DOHH2 (cell line): ENCODE measurements at regions not wholly inside any gene's neighbourhood (a gene's known extent, or its start where the extent isn't known, plus 50 kb on each side); places are given as distances from the start of the nearest gene placed in this dataset.
A peak's percentile ranks its signal among the peaks of the same experiment; 100 is the strongest.

Experiments used
- H3F3A ChIP-seq: fragments of 200-600 bp; sonication (generic), shearing (Covaris generic); 2 replicates; pipeline ENCODE4 v1.6.0; 2016; ENCODE audit warnings: antibody characterized with exemption, mild to moderate bottlenecking; ENCODE audit not compliant: control insufficient read depth, insufficient read depth
- H3K27ac ChIP-seq: fragments of 200-600 bp; sonication (generic); 2 replicates; pipeline ENCODE4 v1.5.1; 2014; ENCODE audit warnings: low read depth, mild to moderate bottlenecking, low read length, moderate library complexity
- H3K27me3 ChIP-seq: fragments of 200-600 bp; sonication (generic); 2 replicates; pipeline ENCODE4 v1.6.1; 2014; ENCODE audit warnings: mild to moderate bottlenecking, low read length, mixed read lengths; ENCODE audit not compliant: control insufficient read depth
- H3K36me3 ChIP-seq: fragments of 200-600 bp; sonication (generic); 2 replicates; pipeline ENCODE4 v1.6.1; 2014; ENCODE audit warnings: mild to moderate bottlenecking, low read length, moderate library complexity, mixed read lengths; ENCODE audit not compliant: control insufficient read depth
- H3K4me1 ChIP-seq: fragments of 200-600 bp; sonication (generic); 2 replicates; pipeline ENCODE4 v1.6.1; 2014; ENCODE audit warnings: mild to moderate bottlenecking, low read length, mixed read lengths; ENCODE audit not compliant: control insufficient read depth
- H3K4me2 ChIP-seq: fragments of 200-600 bp; sonication (generic); 2 replicates; pipeline ENCODE4 v1.6.0; 2014; ENCODE audit warnings: mild to moderate bottlenecking, low read length, moderate library complexity
- H3K4me3 ChIP-seq: fragments of 200-600 bp; sonication (generic); 2 replicates; pipeline ENCODE4 v1.5.1; 2014; ENCODE audit warnings: mild to moderate bottlenecking, low read length, mixed read lengths
- H3K79me2 ChIP-seq: fragments of 200-600 bp; sonication (generic); 2 replicates; pipeline ENCODE4 v1.6.1; 2014; ENCODE audit warnings: mild to moderate bottlenecking, low read length, mixed read lengths; ENCODE audit not compliant: control insufficient read depth
- H3K9me2 ChIP-seq: fragments of 200-600 bp; sonication (generic); replicated peaks from 2 replicates; pipeline ENCODE4 v1.6.1; 2014; ENCODE audit warnings: mild to moderate bottlenecking, low read length, mixed read lengths; ENCODE audit not compliant: control insufficient read depth
- H3K9me3 ChIP-seq: fragments of 200-600 bp; sonication (generic); 2 replicates; pipeline ENCODE4 v1.6.1; 2014; ENCODE audit warnings: antibody characterized with exemption, low read length, mixed read lengths; ENCODE audit not compliant: control insufficient read depth, insufficient read depth
- H4K20me1 ChIP-seq: fragments of 200-600 bp; sonication (generic); 2 replicates; pipeline ENCODE4 v1.6.0; 2014; ENCODE audit warnings: low read depth, mild to moderate bottlenecking, antibody characterized with exemption, low read length, moderate library complexity; ENCODE audit not compliant: control insufficient read depth, insufficient read depth
- CTCF ChIP-seq: fragments of 200-600 bp; sonication (generic); IDR thresholded peaks from one replicate; pipeline ENCODE4 v1.5.1; 2014; ENCODE audit warnings: antibody characterized with exemption, mild to moderate bottlenecking, low read depth, low read length; ENCODE audit not compliant: poor library complexity, severe bottlenecking
- EZH2phosphoT487 ChIP-seq: fragments of 200-600 bp; sonication (generic); IDR thresholded peaks from 2 replicates; pipeline ENCODE4 v1.6.1; 2017; ENCODE audit warnings: borderline replicate concordance, mild to moderate bottlenecking, antibody characterized with exemption, low read length, moderate library complexity, mixed read lengths

- no peaks in the 10 kb centered on the region for H3F3A ChIP-seq
- no peaks in the 10 kb centered on the region for H3K36me3 ChIP-seq
- TF ChIP-seq CTCF (no peak), EZH2phosphoT487 (no peak)
- H3K79me2 ChIP-seq: no peaks in the 10 kb centered on the region
- H3K9me2 ChIP-seq: no peaks in the 10 kb centered on the region
- no peak overlapping the region for H3K27ac ChIP-seq
- H4K20me1 ChIP-seq: no peaks in the 10 kb centered on the region
- no peak overlapping the region for H3K4me3 ChIP-seq
- H3K27me3 ChIP-seq: no peaks in the 10 kb centered on the region
- H3K4me1 ChIP-seq: no peaks in the 10 kb centered on the region
- H3K9me3 ChIP-seq: no peaks in the 10 kb centered on the region
- H3K4me2 ChIP-seq: no peak overlapping the region
These were observed 285.5 kb upstream of the SLC24A2 start for GRCh38 chr9:20074291-20074690.

GRCh38 chr9:20070336-20070735, 281.5 kb upstream of the SLC24A2 start:
- H4K20me1 ChIP-seq: no peaks in the 10 kb centered on the region
- TF ChIP-seq CTCF (no peak), EZH2phosphoT487 (no peak)
- H3F3A ChIP-seq: peaks cover 14% of the 10 kb centered on the region; the same call in 1 of the 2 replicates
- no peaks in the 10 kb centered on the region for H3K9me3 ChIP-seq
- H3K27ac ChIP-seq: no peak overlapping the region
- H3K9me2 ChIP-seq: no peaks in the 10 kb centered on the region
- no peak overlapping the region for H3K4me2 ChIP-seq
- no peaks in the 10 kb centered on the region for H3K79me2 ChIP-seq
- H3K4me3 ChIP-seq: no peak overlapping the region
- peaks cover 22% of the 10 kb centered on the region for H3K4me1 ChIP-seq
- no peaks in the 10 kb centered on the region for H3K27me3 ChIP-seq
- no peaks in the 10 kb centered on the region for H3K36me3 ChIP-seq

GRCh38 chr9:20065796-20066700, 277.2 kb upstream of the SLC24A2 start:
- Histone ChIP-seq H3K4me2 (peak overlapping the region; percentile 67), H3K79me2 (no peaks in the 10 kb centered on the region), H4K20me1 (no peaks in the 10 kb centered on the region), H3K27ac (peak overlapping the region; percentile 64), H3F3A (peaks cover 14% of the 10 kb centered on the region; the same call in 1 of the 2 replicates), H3K4me3 (peak overlapping the region; percentile 61), H3K36me3 (no peaks in the 10 kb centered on the region), H3K4me1 (peaks cover 31% of the 10 kb centered on the region), H3K9me2 (no peaks in the 10 kb centered on the region), H3K9me3 (no peaks in the 10 kb centered on the region), H3K27me3 (no peaks in the 10 kb centered on the region)
- TF ChIP-seq CTCF (no peak), EZH2phosphoT487 (no peak)
